Neural progenitor cell (in vitro differentiated cells): ENCODE measurements at regions not wholly inside any gene's neighbourhood (a gene's known extent, or its start where the extent isn't known, plus 50 kb on each side); places are given as distances from the start of the nearest gene placed in this dataset.
A peak's percentile ranks its signal among the peaks of the same experiment; 100 is the strongest.
"Not testable (repeated sequence)": the region's sequence is repeated elsewhere in the genome, so short reads cannot be mapped to it uniquely, and the experiment has no call there.

Experiments
- DNase-seq: peaks from one replicate; pipeline ENCODE4 v3.0.0-alpha.2; 2016; ENCODE audit warnings: low spot score
- H2AFZ ChIP-seq: fragments of 200-600 bp; sonication (generic); replicated peaks from 2 replicates; pipeline ENCODE4 v1.6.1; 2016; ENCODE audit warnings: antibody characterized with exemption
- H3F3A ChIP-seq: fragments of 200-600 bp; sonication (generic); 2 replicates; pipeline ENCODE4 v1.6.1; 2016; ENCODE audit warnings: antibody characterized with exemption, low read depth
- H3K27ac ChIP-seq: fragments of 200-600 bp; sonication (generic); 2 replicates; pipeline ENCODE4 v1.5.1; 2016; ENCODE audit warnings: mild to moderate bottlenecking
- H3K27me3 ChIP-seq: fragments of 200-600 bp; sonication (generic); 2 replicates; pipeline ENCODE4 v1.6.1; 2016; ENCODE audit warnings: mild to moderate bottlenecking, moderate library complexity
- H3K36me3 ChIP-seq: fragments of 200-600 bp; sonication (generic); 2 replicates; pipeline ENCODE4 v1.5.1; 2016
- H3K4me1 ChIP-seq: fragments of 200-600 bp; sonication (generic); 2 replicates; pipeline ENCODE4 v1.6.1; 2016; ENCODE audit warnings: mixed run types
- H3K4me2 ChIP-seq: fragments of 200-600 bp; sonication (generic); 2 replicates; pipeline ENCODE4 v1.6.1; 2016
- H3K4me3 ChIP-seq: fragments of 200-600 bp; sonication (generic); 2 replicates; pipeline ENCODE4 v1.5.1; 2016
- H3K79me2 ChIP-seq: fragments of 200-600 bp; sonication (generic); 2 replicates; pipeline ENCODE4 v1.6.1; 2016; ENCODE audit warnings: low read depth
- H3K9ac ChIP-seq: fragments of 200-600 bp; sonication (generic); 2 replicates; pipeline ENCODE4 v1.6.1; 2016
- H3K9me3 ChIP-seq: fragments of 200-600 bp; sonication (generic); 2 replicates; pipeline ENCODE4 v1.5.1; 2016; ENCODE audit warnings: low read depth
- H4K20me1 ChIP-seq: fragments of 200-600 bp; sonication (generic); 2 replicates; pipeline ENCODE4 v1.6.1; 2016; ENCODE audit warnings: low read depth
- H3K27ac Mint-ChIP-seq: 3 replicates; pipeline ENCODE4 v1.8.0; 2021; ENCODE audit warnings: mixed read lengths
- H3K27me3 Mint-ChIP-seq: 2 replicates; pipeline ENCODE4 v1.8.0; 2022; ENCODE audit warnings: low read depth, mild to moderate bottlenecking, inconsistent platforms, moderate library complexity, mixed read lengths; ENCODE audit not compliant: insufficient read depth
- H3K36me3 Mint-ChIP-seq: 3 replicates; pipeline ENCODE4 v1.8.0; 2021; ENCODE audit warnings: mixed read lengths
- H3K4me1 Mint-ChIP-seq: 3 replicates; pipeline ENCODE4 v1.8.0; 2021; ENCODE audit warnings: mixed read lengths
- H3K4me3 Mint-ChIP-seq: 3 replicates; pipeline ENCODE4 v1.8.0; 2021; ENCODE audit warnings: mild to moderate bottlenecking, moderate library complexity, mixed read lengths
- H3K9me3 Mint-ChIP-seq: 3 replicates; pipeline ENCODE4 v1.8.0; 2020; ENCODE audit warnings: mixed read lengths
- EZH2 ChIP-seq: fragments of 200-600 bp; sonication (generic); IDR thresholded peaks from 2 replicates; pipeline ENCODE4 v1.6.1; 2017; ENCODE audit warnings: antibody characterized with exemption, mild to moderate bottlenecking, moderate library complexity
- EZH2phosphoT487 ChIP-seq: fragments of 200-600 bp; sonication (generic); IDR thresholded peaks from 2 replicates; pipeline ENCODE4 v1.6.1; 2017; ENCODE audit warnings: antibody characterized with exemption
- TF ChIP-seq, protein P1 (sequence below): fragments of 200-600 bp; sonication (generic); IDR thresholded peaks from 2 replicates; pipeline ENCODE4 v1.5.1; 2017; ENCODE audit warnings: antibody characterized with exemption, mild to moderate bottlenecking

DNA sequence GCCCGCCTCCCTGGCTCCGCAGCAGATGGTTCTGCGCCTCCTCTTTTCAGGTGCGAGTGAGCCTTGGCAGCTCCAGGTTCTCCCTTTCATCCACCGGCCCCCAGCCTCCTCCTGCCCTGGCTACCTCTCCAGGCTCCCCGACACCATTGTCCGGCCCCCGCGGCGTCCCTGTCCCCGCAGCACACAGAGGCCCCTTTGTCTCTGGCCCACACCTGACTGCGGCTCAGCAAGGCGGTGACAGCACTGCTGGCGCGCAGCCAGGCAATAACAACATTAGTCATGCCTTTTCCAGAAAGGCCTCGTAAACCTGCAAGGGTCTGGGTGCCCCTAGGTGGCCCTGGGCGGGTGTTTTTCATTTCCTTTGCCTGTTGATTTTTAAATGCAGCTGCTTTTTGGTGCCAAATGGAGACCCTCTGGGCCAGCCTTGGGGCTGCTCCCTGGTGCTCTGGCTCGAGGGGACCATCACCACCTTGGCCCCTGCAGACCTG lies 73.2 kb upstream of the MEDAG start:
- Mint-ChIP-seq H3K4me1 (peaks cover 41% of the 10 kb centered on the region), H3K36me3 (no peaks in the 10 kb centered on the region), H3K27ac (peak overlapping the region; percentile 85), H3K27me3 (peaks cover 21% of the 10 kb centered on the region), H3K9me3 (peaks cover 9% of the 10 kb centered on the region), H3K4me3 (peak overlapping the region; percentile 63)
- Histone ChIP-seq H3K27me3 (no peaks in the 10 kb centered on the region), H4K20me1 (no peaks in the 10 kb centered on the region), H3K79me2 (no peaks in the 10 kb centered on the region), H2AFZ (no peak overlapping the region), H3K4me1 (no peaks in the 10 kb centered on the region), H3F3A (no peaks in the 10 kb centered on the region), H3K36me3 (no peaks in the 10 kb centered on the region), H3K9ac (no peak overlapping the region), H3K27ac (no peak overlapping the region), H3K4me3 (no peak overlapping the region), H3K4me2 (no peak overlapping the region), H3K9me3 (no peaks in the 10 kb centered on the region)
- TF ChIP-seq EZH2 (no peak), EZH2phosphoT487 (no peak)
- TF ChIP-seq, protein P1, sequence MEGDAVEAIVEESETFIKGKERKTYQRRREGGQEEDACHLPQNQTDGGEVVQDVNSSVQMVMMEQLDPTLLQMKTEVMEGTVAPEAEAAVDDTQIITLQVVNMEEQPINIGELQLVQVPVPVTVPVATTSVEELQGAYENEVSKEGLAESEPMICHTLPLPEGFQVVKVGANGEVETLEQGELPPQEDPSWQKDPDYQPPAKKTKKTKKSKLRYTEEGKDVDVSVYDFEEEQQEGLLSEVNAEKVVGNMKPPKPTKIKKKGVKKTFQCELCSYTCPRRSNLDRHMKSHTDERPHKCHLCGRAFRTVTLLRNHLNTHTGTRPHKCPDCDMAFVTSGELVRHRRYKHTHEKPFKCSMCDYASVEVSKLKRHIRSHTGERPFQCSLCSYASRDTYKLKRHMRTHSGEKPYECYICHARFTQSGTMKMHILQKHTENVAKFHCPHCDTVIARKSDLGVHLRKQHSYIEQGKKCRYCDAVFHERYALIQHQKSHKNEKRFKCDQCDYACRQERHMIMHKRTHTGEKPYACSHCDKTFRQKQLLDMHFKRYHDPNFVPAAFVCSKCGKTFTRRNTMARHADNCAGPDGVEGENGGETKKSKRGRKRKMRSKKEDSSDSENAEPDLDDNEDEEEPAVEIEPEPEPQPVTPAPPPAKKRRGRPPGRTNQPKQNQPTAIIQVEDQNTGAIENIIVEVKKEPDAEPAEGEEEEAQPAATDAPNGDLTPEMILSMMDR, result no peak
- peak; percentile 32 for DNase-seq

- Mint-ChIP-seq H3K9me3 (no peaks in the 10 kb centered on the region), H3K4me1 (peaks cover 40% of the 10 kb centered on the region), H3K4me3 (peak overlapping the region; percentile 50), H3K36me3 (no peaks in the 10 kb centered on the region), H3K27me3 (peaks cover 11% of the 10 kb centered on the region), H3K27ac (peak overlapping the region; percentile 76)
- TF ChIP-seq, protein P1, result no peak
- TF ChIP-seq EZH2phosphoT487 (no peak), EZH2 (no peak)
- no peaks in the 10 kb centered on the region for H3K36me3 ChIP-seq
- no peak overlapping the region for H3K4me2 ChIP-seq
- no peaks in the 10 kb centered on the region for H3K79me2 ChIP-seq
- H3K4me3 ChIP-seq, result no peak overlapping the region
- no peak overlapping the region for H2AFZ ChIP-seq
- DNase-seq, result no peak
- no peaks in the 10 kb centered on the region for H3K4me1 ChIP-seq
- no peak overlapping the region for H3K9ac ChIP-seq
- H4K20me1 ChIP-seq, result no peaks in the 10 kb centered on the region
- H3K27ac ChIP-seq, result no peak overlapping the region
- no peaks in the 10 kb centered on the region for H3K9me3 ChIP-seq
- H3F3A ChIP-seq, result no peaks in the 10 kb centered on the region
- no peaks in the 10 kb centered on the region for H3K27me3 ChIP-seq
Observed at GRCh38 chr13:30835442-30835841, 70.6 kb upstream of the MEDAG start.

- no peak for DNase-seq
- Histone ChIP-seq H3K27me3 (no peaks in the 10 kb centered on the region), H2AFZ (no peak overlapping the region), H3K4me3 (no peak overlapping the region), H3K9me3 (no peaks in the 10 kb centered on the region), H3K79me2 (no peaks in the 10 kb centered on the region), H3K36me3 (no peaks in the 10 kb centered on the region), H3K4me1 (no peaks in the 10 kb centered on the region), H3K27ac (no peak overlapping the region), H3F3A (peaks cover under 1% of the 10 kb centered on the region), H3K9ac (no peak overlapping the region), H3K4me2 (no peak overlapping the region), H4K20me1 (no peaks in the 10 kb centered on the region)
- Mint-ChIP-seq H3K36me3 (no peaks in the 10 kb centered on the region), H3K27ac (peak overlapping the region; percentile 18), H3K4me3 (peak overlapping the region; percentile 33), H3K27me3 (peaks cover 2% of the 10 kb centered on the region), H3K4me1 (peaks cover 34% of the 10 kb centered on the region), H3K9me3 (no peaks in the 10 kb centered on the region)
- no peak for TF ChIP-seq EZH2phosphoT487
- TF ChIP-seq, protein P1, result no peak
- TF ChIP-seq EZH2, result no peak
Observed at GRCh38 chr13:30837227-30838159, 68.6 kb upstream of the MEDAG start.

GRCh38 chr13:30839636-30840035 lies 66.4 kb upstream of the MEDAG start:
- H3K36me3 ChIP-seq, H3K9me3 ChIP-seq, H3K4me2 ChIP-seq, H3K4me3 Mint-ChIP-seq, H3K27ac Mint-ChIP-seq, H3K79me2 ChIP-seq, H3K36me3 Mint-ChIP-seq, H3K4me1 ChIP-seq, H3K27me3 Mint-ChIP-seq, H3K9me3 Mint-ChIP-seq, DNase-seq, H4K20me1 ChIP-seq, H3K4me3 ChIP-seq, H3K27me3 ChIP-seq, H3K9ac ChIP-seq, H3K27ac ChIP-seq, H2AFZ ChIP-seq: not testable (repeated sequence)
- H3F3A ChIP-seq, result peaks cover 18% of the 10 kb centered on the region
- H3K4me1 Mint-ChIP-seq, result peaks cover 15% of the 10 kb centered on the region
